ENCODE measurements at regions not wholly inside any gene's neighbourhood (a gene's known extent, or its start where the extent isn't known, plus 50 kb on each side); places are given as distances from the start of the nearest gene placed in this dataset.

DNA sequence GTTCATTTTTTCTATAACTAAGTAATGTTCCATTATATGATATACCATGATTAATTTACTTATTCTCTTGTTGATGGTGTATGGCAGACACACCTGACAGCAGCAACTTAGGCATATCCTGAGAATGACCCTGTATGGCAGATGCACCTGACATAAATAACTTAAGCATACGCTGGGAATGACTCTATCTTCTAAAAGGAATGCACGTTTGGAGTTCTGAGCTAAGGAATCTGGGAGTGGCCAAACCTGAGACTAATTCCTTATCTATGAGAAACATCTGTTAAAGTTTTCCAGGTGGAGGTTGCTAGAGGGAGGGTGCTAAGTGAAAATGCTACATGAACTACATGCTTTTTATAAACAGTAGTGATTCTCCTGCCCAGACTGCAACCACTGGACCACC lies 96.7 kb upstream of the RGS18 start:
- no peak for DNase-seq (ENCODE audit: low read depth)

- DNase-seq (ENCODE audit: low read depth): no peak
Observed at GRCh38 chr1:192065087-192065486, 93.2 kb upstream of the RGS18 start.

GRCh38 chr1:192066202-192066601 lies 92.1 kb upstream of the RGS18 start:
- DNase-seq (ENCODE audit: low read depth): no peak

- no peak for DNase-seq (ENCODE audit: low read depth)
Observed at GRCh38 chr1:192067360-192067759, 90.9 kb upstream of the RGS18 start.

DNA sequence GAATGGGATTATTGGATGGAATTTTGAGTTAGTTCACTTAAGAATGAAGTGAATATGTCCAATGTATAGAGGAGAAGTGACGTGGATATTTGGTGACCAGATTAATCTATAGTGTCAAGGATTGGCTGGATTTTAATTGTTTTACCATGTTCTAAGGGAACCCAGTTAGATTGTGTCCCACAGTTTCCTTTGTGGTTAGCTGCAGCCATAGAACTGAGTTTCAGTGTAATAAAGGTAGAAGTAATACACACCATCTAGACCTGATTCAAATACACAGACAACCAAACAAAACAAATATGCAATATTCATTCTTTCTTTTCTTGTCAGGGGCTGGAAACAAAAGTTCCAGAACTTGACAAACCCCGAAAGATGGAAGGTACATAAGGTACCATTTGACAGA lies 88.0 kb upstream of the RGS18 start:
- no peak for DNase-seq (ENCODE audit: low read depth)

DNA sequence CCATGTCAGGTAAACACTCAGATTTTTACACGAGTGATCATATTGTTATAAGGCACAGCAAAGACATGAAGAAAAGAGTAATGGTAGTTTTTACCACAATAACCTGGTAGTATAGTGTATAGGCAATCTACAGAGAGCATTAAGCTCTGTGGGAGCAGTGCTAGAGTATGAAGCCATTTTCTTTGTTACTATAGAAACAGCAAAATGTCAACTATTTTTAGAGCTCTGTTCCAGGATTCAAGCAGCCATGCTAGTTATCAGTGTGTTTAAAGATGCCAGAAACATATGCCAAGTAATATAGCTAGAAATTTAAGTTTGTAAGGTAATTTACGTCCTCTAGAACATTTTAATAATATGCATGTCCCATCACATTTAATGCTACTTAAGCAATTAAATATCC lies 77.6 kb upstream of the RGS18 start:
- no peak for DNase-seq (ENCODE audit: low read depth)

DNA sequence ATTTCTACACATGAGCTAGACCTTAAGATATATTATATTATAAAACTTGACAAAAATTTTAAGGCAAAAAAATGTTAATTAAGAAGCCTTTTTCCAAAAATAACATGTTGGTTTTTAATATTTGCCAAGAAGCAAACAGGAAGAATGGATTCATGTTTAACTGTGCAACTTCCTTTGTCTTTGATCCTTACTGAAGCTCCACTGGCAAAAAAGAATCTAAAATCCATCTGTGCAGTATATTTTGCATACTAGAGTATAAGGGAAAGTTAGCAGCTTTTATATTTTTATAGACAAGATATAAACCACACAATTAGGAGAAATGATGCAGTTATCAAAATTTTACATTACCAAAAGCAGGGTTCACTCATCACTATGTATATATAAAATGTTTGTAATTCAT lies 76.9 kb upstream of the RGS18 start:
- no peak for DNase-seq (ENCODE audit: low read depth)

GRCh38 chr1:192086644-192087043 lies 71.6 kb upstream of the RGS18 start:
- no peak for DNase-seq (ENCODE audit: low read depth)

- no peak for DNase-seq (ENCODE audit: low read depth)
Observed at GRCh38 chr1:192087334-192087733, 70.9 kb upstream of the RGS18 start.

- DNase-seq (ENCODE audit: low read depth): no peak
Observed at GRCh38 chr1:192088496-192088895, 69.8 kb upstream of the RGS18 start.

- DNase-seq (ENCODE audit: low read depth): no peak
Observed at GRCh38 chr1:192098001-192098400, 60.3 kb upstream of the RGS18 start.

GRCh38 chr1:192099328-192099727 lies 58.9 kb upstream of the RGS18 start:
- no peak for DNase-seq (ENCODE audit: low read depth)

GRCh38 chr1:192100686-192101468 lies 57.4 kb upstream of the RGS18 start:
- no peak for DNase-seq (ENCODE audit: low read depth)

DNA sequence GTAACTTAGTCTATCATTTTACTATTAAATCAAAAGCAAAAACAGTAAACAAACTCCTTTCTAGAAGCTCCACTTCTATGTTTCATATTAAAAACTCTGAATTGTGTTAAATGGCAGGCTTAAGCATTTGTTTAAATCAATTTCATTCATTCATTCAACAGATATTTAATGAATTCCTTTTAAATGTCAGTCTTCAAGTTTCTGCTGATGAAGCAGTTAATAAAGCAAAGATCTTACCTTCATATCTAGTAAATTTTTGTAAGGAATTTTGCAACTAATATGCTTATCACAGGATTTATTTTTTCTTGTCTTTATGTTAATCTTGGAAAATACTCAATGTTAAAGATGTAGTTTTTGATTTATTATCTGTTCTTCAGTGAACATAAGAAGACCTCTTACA lies 54.1 kb upstream of the RGS18 start:
- DNase-seq (ENCODE audit: low read depth): no peak

DNA sequence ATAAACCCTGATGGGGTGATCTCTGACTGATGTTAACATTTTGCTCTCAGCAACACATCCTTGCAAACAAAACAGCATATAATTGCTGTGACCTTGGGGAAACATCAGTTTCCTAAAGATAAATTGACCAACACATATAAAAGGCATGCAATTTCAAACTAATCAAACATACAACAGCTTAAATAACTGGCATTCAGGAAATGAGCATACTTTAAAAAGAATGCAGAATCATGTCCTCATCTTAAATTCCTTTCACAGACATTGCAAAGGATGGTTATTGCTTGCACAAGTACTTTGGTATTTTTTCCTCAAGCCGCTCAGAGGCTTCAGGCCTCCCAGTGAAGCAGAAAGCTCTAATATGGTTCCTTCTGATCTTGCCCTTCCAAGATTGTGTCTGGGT lies 53.4 kb upstream of the RGS18 start:
- peak; percentile 4 for DNase-seq (ENCODE audit: low read depth)

- DNase-seq (ENCODE audit: low read depth): no peak
Observed at GRCh38 chr1:192108161-192108560, 50.1 kb upstream of the RGS18 start.
